GM12872 (cell line): ENCODE measurements at regions not wholly inside any gene's neighbourhood (a gene's known extent, or its start where the extent isn't known, plus 50 kb on each side); places are given as distances from the start of the nearest gene placed in this dataset.

ENCODE experiments used
- CTCF ChIP-seq: IDR thresholded peaks from 3 replicates; pipeline ENCODE4 v1.5.1; 2011; ENCODE audit warnings: low read depth, mild to moderate bottlenecking, low read length, moderate library complexity; ENCODE audit not compliant: insufficient read depth

DNA sequence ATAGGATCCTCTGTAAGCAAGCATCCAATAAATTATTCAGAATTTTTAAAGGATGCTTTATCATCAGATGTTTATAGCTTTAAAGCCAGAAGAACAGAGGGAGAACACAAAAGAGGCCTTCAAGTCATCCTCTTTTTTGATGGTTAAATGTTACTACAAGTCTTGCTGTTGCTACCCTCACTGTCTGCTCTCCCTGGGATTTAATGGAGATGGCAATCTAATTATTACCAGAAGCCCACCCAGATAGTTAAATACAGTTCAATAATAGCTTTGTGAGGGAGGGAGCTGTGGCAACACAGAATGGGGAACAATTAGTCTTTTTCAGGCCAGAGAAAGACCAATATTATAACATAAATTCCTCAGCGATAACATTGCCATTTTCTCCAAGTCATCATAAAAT lies 87.0 kb upstream of the ACTBL2 start:
- no peak for TF ChIP-seq CTCF

DNA sequence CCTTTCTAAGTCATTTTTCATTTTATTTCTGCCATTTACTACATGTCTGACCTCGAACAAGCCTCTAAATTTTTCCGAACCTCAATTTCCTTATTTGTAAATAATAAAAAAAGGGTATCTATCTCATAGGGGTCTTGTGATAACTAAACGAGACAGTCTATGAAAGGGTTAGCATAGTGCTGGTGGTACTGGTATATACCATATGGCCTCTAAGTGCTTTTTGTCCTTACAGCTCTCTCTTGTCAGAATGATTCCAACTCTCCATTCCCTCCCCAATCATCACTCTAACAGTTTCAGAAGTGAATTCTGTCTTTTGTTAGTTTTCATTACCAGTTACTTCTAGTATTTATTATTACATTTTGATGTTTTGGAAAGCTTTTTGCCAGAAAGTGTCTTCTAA lies 85.5 kb upstream of the ACTBL2 start:
- no peak for TF ChIP-seq CTCF

DNA sequence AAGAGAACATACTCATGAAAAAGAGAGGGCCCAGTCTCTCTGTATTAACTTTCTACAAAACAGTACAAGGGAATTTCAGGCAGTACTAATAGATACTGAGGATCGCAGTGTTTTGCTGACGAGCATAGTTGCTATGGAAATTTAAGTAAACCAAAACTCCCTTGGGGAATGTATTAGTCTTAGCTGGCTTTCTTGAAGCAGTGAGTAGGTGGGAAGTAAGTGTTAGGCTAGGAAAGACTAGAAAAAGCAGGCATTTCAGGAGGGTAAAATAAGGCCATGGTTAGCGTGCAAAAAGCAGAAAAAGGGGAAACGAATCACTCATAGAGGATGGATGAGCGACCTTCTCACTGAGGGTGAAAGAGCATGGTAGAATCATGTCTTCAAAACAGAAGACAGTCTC lies 84.3 kb upstream of the ACTBL2 start:
- TF ChIP-seq CTCF = no peak

DNA sequence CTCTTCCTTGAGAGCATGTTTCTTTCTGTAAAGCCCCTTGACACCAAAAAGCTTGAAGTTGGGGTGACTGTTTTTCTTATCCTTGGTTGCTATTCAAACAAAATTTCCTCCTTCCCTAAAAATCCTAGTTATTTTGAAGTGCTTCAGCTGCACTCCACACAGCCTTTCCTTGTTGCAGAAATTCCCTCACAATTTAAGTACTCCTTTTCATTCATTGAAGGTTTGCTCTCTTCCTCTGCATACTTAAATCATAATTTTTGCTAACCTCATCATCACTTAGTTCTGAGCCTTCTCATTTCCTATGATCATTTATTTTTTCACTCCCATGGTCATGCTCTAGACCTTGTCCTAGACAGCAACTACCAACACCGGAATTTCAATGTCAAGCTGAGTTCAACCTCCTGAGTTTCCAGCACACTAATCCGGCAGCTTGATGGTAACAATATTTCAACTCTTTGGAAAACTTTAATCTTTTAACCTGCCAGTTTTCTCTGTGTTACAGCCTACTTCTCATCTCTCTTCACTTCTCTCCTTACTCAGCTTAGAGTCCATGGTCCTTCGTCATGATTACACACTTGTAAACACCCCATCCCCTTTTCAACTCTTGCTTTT lies 78.7 kb upstream of the ACTBL2 start:
- no peak for TF ChIP-seq CTCF

DNA sequence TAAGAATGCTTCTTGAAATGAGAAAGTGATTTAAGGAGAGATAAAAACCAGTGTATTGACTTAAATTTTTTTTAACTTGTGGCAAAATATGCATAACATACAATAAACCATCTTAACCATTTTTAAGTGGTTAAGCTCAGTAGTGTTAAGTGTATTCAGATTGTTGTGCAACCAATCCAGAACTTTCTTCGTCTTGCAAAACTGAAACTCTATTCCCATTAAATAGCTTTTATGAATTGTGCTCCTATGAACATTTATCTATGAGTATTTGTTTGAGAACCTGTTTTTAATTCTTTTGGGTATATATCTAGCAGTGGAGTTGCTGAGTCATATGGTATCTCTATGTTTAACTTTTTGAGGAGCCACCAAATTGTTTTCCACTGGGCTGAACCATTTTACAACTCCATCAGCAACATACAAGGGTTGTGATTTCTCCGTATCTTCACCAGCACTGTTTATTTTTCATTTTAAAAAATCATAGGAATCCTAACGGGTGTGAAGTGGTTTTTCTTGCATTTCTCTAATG lies 76.6 kb upstream of the ACTBL2 start:
- TF ChIP-seq CTCF = no peak

DNA sequence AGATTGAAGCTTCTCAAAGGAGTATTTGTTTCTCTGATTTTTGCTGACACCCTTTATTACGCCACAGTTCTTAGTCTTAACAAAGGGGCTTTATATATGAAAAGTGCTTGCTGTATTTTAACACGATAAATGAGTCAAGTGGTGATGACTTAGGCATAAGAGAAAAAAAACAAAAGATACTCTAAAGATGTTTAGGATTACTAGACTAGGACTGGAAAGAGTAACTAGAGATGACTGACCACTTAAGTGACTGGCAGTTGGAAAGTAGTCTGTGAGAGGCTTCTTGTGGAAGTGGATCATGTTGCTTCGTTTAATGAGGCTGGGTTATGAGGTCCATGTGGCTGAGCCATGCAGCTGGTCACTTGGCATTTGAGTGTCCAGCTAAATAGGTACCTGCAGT lies 69.4 kb upstream of the ACTBL2 start:
- TF ChIP-seq CTCF = no peak

GRCh38 chr5:57551251-57551650 lies 68.6 kb upstream of the ACTBL2 start:
- TF ChIP-seq CTCF = no peak
